Astrocyte (in vitro differentiated cells and primary cell): ENCODE measurements at regions not wholly inside any gene's neighbourhood (a gene's known extent, or its start where the extent isn't known, plus 50 kb on each side); places are given as distances from the start of the nearest gene placed in this dataset.

Experiments used
- CTCF ChIP-seq: IDR thresholded peaks from 2 replicates; pipeline ENCODE4 v1.5.1; 2011; ENCODE audit warnings: low read depth, mild to moderate bottlenecking, inconsistent platforms, low read length, moderate library complexity; ENCODE audit not compliant: insufficient read depth
- EZH2 ChIP-seq: IDR thresholded peaks from 2 replicates; pipeline ENCODE4 v1.6.1; 2012; ENCODE audit warnings: mild to moderate bottlenecking, low read length, inconsistent platforms; ENCODE audit not compliant: insufficient read depth

GRCh38 chr2:48081317-48081628 lies 175.0 kb upstream of the FBXO11 start:
- TF ChIP-seq EZH2 (no peak), CTCF (no peak)
